Iris pigment epithelial cell (primary cell): ENCODE measurements at regions not wholly inside any gene's neighbourhood (a gene's known extent, or its start where the extent isn't known, plus 50 kb on each side); places are given as distances from the start of the nearest gene placed in this dataset.
"Not testable (repeated sequence)": the region's sequence is repeated elsewhere in the genome, so short reads cannot be mapped to it uniquely, and the experiment has no call there.

Source experiments
- DNase-seq: peaks from one replicate; pipeline ENCODE4 v3.0.0-alpha.2; 2011; ENCODE audit warnings: low read depth

- no peak for DNase-seq
These were observed 133.4 kb upstream of the CDH9 start for GRCh38 chr5:27171761-27172261.

- DNase-seq, result peak; percentile 30
These were observed 120.4 kb upstream of the CDH9 start for GRCh38 chr5:27158775-27159174.

GRCh38 chr5:27158171-27158570, 119.8 kb upstream of the CDH9 start:
- DNase-seq, result no peak

GRCh38 chr5:27144456-27144855, 106.1 kb upstream of the CDH9 start:
- peak; percentile 31 for DNase-seq

- peak; percentile 45 for DNase-seq
These were observed 102.4 kb upstream of the CDH9 start for GRCh38 chr5:27140831-27141230.

- peak; percentile 21 for DNase-seq
These were observed 92.2 kb upstream of the CDH9 start for GRCh38 chr5:27130587-27130986.

GRCh38 chr5:27129926-27130325, 91.5 kb upstream of the CDH9 start:
- no peak for DNase-seq

- peak; percentile 31 for DNase-seq
These were observed 87.5 kb upstream of the CDH9 start for GRCh38 chr5:27125856-27126255.

GRCh38 chr5:27124590-27124989, 86.2 kb upstream of the CDH9 start:
- DNase-seq, result peak; percentile 48

- DNase-seq, result not testable (repeated sequence)
These were observed 81.4 kb upstream of the CDH9 start for GRCh38 chr5:27119736-27120321.

GRCh38 chr5:27103486-27103885, 65.1 kb upstream of the CDH9 start:
- no peak for DNase-seq

- DNase-seq, result not testable (repeated sequence)
These were observed 57.4 kb upstream of the CDH9 start for GRCh38 chr5:27095761-27096160.

GRCh38 chr5:27093279-27093678, 54.9 kb upstream of the CDH9 start:
- no peak for DNase-seq

GRCh38 chr5:27091858-27092257, 53.5 kb upstream of the CDH9 start:
- no peak for DNase-seq

GRCh38 chr5:27088822-27089221, 50.4 kb upstream of the CDH9 start:
- DNase-seq, result not testable (repeated sequence)
